Parathyroid adenoma (tissue), 2 donors: ENCODE measurements at regions not wholly inside any gene's neighbourhood (a gene's known extent, or its start where the extent isn't known, plus 50 kb on each side); places are given as distances from the start of the nearest gene placed in this dataset.

ENCODE experiments used
- H2AFZ ChIP-seq: fragments of 300-600 bp; sonication (generic); one replicate; pipeline ENCODE4 v1.7.0; 2017; ENCODE audit warnings: antibody characterized with exemption, mild to moderate bottlenecking
- H3K27ac ChIP-seq: fragments of 300-600 bp; sonication (generic); one replicate; pipeline ENCODE4 v1.7.0; 2017
- H3K27me3 ChIP-seq: fragments of 300-600 bp; sonication (generic); one replicate; pipeline ENCODE4 v1.7.0; 2017; ENCODE audit warnings: low read length; ENCODE audit not compliant: control insufficient read depth, insufficient read depth
- H3K36me3 ChIP-seq: fragments of 300-600 bp; sonication (generic); one replicate; pipeline ENCODE4 v1.7.0; 2017; ENCODE audit warnings: low read length; ENCODE audit not compliant: control insufficient read depth, insufficient read depth
- H3K4me1 ChIP-seq: fragments of 300-600 bp; sonication (generic); one replicate; pipeline ENCODE4 v1.7.0; 2017; ENCODE audit warnings: control low read depth
- H3K4me2 ChIP-seq: fragments of 300-600 bp; sonication (generic); one replicate; pipeline ENCODE4 v1.7.0; 2017; ENCODE audit warnings: low read length
- H3K4me3 ChIP-seq: fragments of 300-600 bp; sonication (generic); one replicate; pipeline ENCODE4 v1.7.0; 2017; ENCODE audit warnings: low read depth, low read length
- H3K79me2 ChIP-seq: fragments of 300-600 bp; sonication (generic); one replicate; pipeline ENCODE4 v1.7.0; 2017; ENCODE audit warnings: control low read depth
- H3K9ac ChIP-seq: fragments of 300-600 bp; sonication (generic); one replicate; pipeline ENCODE4 v1.7.0; 2017; ENCODE audit warnings: mild to moderate bottlenecking
- H3K9me3 ChIP-seq: fragments of 300-600 bp; sonication (generic); one replicate; pipeline ENCODE4 v1.7.0; 2017; ENCODE audit warnings: low read length; ENCODE audit not compliant: control insufficient read depth
- CTCF ChIP-seq: fragments of 300-600 bp; sonication (generic); IDR thresholded peaks from one replicate; pipeline ENCODE4 v1.7.0; 2017; ENCODE audit warnings: antibody characterized with exemption, mild to moderate bottlenecking
- donor health status: primary hyperparathyroidism.

- no peak overlapping the region for H2AFZ ChIP-seq
- no peak for TF ChIP-seq CTCF
- no peak overlapping the region for H3K27ac ChIP-seq
- no peaks in the 10 kb centered on the region for H3K9me3 ChIP-seq
- no peak overlapping the region for H3K4me3 ChIP-seq
- peaks cover 2% of the 10 kb centered on the region for H3K27me3 ChIP-seq
- no peak overlapping the region for H3K9ac ChIP-seq
- H3K4me1 ChIP-seq = no peaks in the 10 kb centered on the region
- no peaks in the 10 kb centered on the region for H3K79me2 ChIP-seq
- no peaks in the 10 kb centered on the region for H3K36me3 ChIP-seq
- no peak overlapping the region for H3K4me2 ChIP-seq
These were observed 54.6 kb upstream of the TWIST2 start for GRCh38 chr2:238793306-238793705.

GRCh38 chr2:238793801-238794449, 54.0 kb upstream of the TWIST2 start:
- H3K4me3 ChIP-seq = no peak overlapping the region
- TF ChIP-seq CTCF = no peak
- no peaks in the 10 kb centered on the region for H3K4me1 ChIP-seq
- no peak overlapping the region for H2AFZ ChIP-seq
- H3K27ac ChIP-seq = no peak overlapping the region
- H3K27me3 ChIP-seq = peaks cover 2% of the 10 kb centered on the region
- H3K79me2 ChIP-seq = no peaks in the 10 kb centered on the region
- H3K9ac ChIP-seq = no peak overlapping the region
- no peaks in the 10 kb centered on the region for H3K9me3 ChIP-seq
- H3K36me3 ChIP-seq = no peaks in the 10 kb centered on the region
- no peak overlapping the region for H3K4me2 ChIP-seq

GRCh38 chr2:238796223-238796885, 51.5 kb upstream of the TWIST2 start:
- Histone ChIP-seq H3K9me3 (no peaks in the 10 kb centered on the region), H2AFZ (no peak overlapping the region), H3K4me3 (no peak overlapping the region), H3K27me3 (peaks cover 2% of the 10 kb centered on the region), H3K9ac (no peak overlapping the region), H3K4me1 (no peaks in the 10 kb centered on the region), H3K27ac (no peak overlapping the region), H3K36me3 (no peaks in the 10 kb centered on the region), H3K79me2 (no peaks in the 10 kb centered on the region), H3K4me2 (no peak overlapping the region)
- no peak for TF ChIP-seq CTCF

GRCh38 chr2:238797537-238797936, 50.3 kb upstream of the TWIST2 start:
- Histone ChIP-seq H3K4me1 (no peaks in the 10 kb centered on the region), H3K27me3 (peaks cover 2% of the 10 kb centered on the region), H3K4me3 (no peak overlapping the region), H3K27ac (no peak overlapping the region), H3K79me2 (no peaks in the 10 kb centered on the region), H2AFZ (no peak overlapping the region), H3K4me2 (no peak overlapping the region), H3K36me3 (no peaks in the 10 kb centered on the region), H3K9me3 (no peaks in the 10 kb centered on the region), H3K9ac (no peak overlapping the region)
- no peak for TF ChIP-seq CTCF
